H1 (cell line): ENCODE measurements at regions not wholly inside any gene's neighbourhood (a gene's known extent, or its start where the extent isn't known, plus 50 kb on each side); places are given as distances from the start of the nearest gene placed in this dataset.

ENCODE experiments used
- CTCF ChIA-PET: fragments of 300-600 bp; sonication (Branson Sonifier 250); formaldehyde crosslinking; loops from one replicate; lab custom pipeline; 2021; ENCODE audit not compliant: partially characterized antibody; lab: Charles Lee
- POLR2A ChIA-PET: fragments of 300-600 bp; sonication (Branson Sonifier 250); formaldehyde crosslinking; loops from one replicate; lab custom pipeline; 2021; ENCODE audit warnings: inconsistent platforms; ENCODE audit not compliant: partially characterized antibody; lab: Charles Lee
- DNase-seq, 2 experiments: peaks; one replicate each; pipeline versions ENCODE4 v3.0.0 to v3.0.0-alpha.2; 2010 to 2022; ENCODE audit warnings: low spot score in 2 of 2, low read depth in 1 of 2, mixed read lengths in 1 of 2
- FAIRE-seq: peaks from 2 replicates; lab custom pipeline; 2011; peaks lifted over from hg19 to GRCh38; lab: Jason Lieb, UNC
- H2AFZ ChIP-seq: 2 replicates; pipeline ENCODE4 v1.8.1; 2012; ENCODE audit warnings: low read length, inconsistent platforms
- H2AK5ac ChIP-seq: 2 replicates; pipeline ENCODE4 v1.6.1; 2013; ENCODE audit warnings: low read depth, low read length
- H2BK120ac ChIP-seq: replicated peaks from 2 replicates; pipeline ENCODE3; 2013; ENCODE audit warnings: low read depth, low read length, inconsistent platforms
- H2BK12ac ChIP-seq: 2 replicates; pipeline ENCODE4 v1.6.1; 2013; ENCODE audit warnings: low read depth, low read length
- H2BK15ac ChIP-seq: 2 replicates; pipeline ENCODE4 v1.6.1; 2013; ENCODE audit warnings: low read length
- H2BK20ac ChIP-seq: 2 replicates; pipeline ENCODE4 v1.6.1; 2013; ENCODE audit warnings: low read length
- H2BK5ac ChIP-seq: 2 replicates; pipeline ENCODE4 v1.6.1; 2013; ENCODE audit warnings: low read depth, low read length
- H3K14ac ChIP-seq: 2 replicates; pipeline ENCODE4 v1.6.1; 2013; ENCODE audit warnings: inconsistent platforms; ENCODE audit not compliant: insufficient read length
- H3K18ac ChIP-seq: 2 replicates; pipeline ENCODE4 v1.6.1; 2013; ENCODE audit warnings: low read length; ENCODE audit errors: extremely low read depth
- H3K23ac ChIP-seq: 2 replicates; pipeline ENCODE4 v1.6.1; 2013; ENCODE audit warnings: inconsistent platforms; ENCODE audit not compliant: insufficient read length
- H3K23me2 ChIP-seq: 2 replicates; pipeline ENCODE4 v1.6.1; 2013; ENCODE audit warnings: low read depth, low read length
- H3K27ac ChIP-seq: 2 replicates; pipeline ENCODE4 v1.6.1; 2011; ENCODE audit warnings: low read depth, low read length, inconsistent platforms
- H3K27me3 ChIP-seq, 4 experiments: replicated peaks in 1 of 4; 1 replicate in 1 of 4; 2 replicates in 3 of 4; pipeline versions ENCODE4 v1.6.1 to v1.8.1; 2011 to 2013; ENCODE audit warnings: low read length in 3 of 4, mild to moderate bottlenecking in 3 of 4, inconsistent platforms in 2 of 4, mixed read lengths in 2 of 4, moderate library complexity in 1 of 4; ENCODE audit not compliant: control insufficient read depth in 3 of 4, insufficient read depth in 3 of 4; ENCODE audit errors: extremely low read depth in 1 of 4
- H3K36me3 ChIP-seq, 4 experiments: 2 replicates each; pipeline versions ENCODE4 v1.6.1 to v1.8.1; 2011 to 2013; ENCODE audit warnings: mild to moderate bottlenecking in 4 of 4, low read length in 3 of 4, moderate library complexity in 2 of 4, control low read depth in 1 of 4, inconsistent platforms in 1 of 4; ENCODE audit not compliant: insufficient read depth in 4 of 4, control insufficient read depth in 2 of 4
- H3K4ac ChIP-seq: replicated peaks from 2 replicates; pipeline ENCODE3; 2013; ENCODE audit warnings: low read length, low read depth, mixed read lengths, inconsistent platforms; ENCODE audit not compliant: insufficient read length
- H3K4me1 ChIP-seq, 4 experiments: replicated peaks in 1 of 4; 1 replicate in 1 of 4; 2 replicates in 3 of 4; pipeline versions ENCODE4 v1.6.1 to v1.8.1; 2011 to 2013; ENCODE audit warnings: low read length in 3 of 4, inconsistent platforms in 2 of 4, mixed read lengths in 1 of 4; ENCODE audit not compliant: insufficient read depth in 4 of 4, control insufficient read depth in 3 of 4
- H3K4me2 ChIP-seq, 2 experiments: 2 replicates each; pipeline versions ENCODE4 v1.6.1 to v1.8.1; 2011 to 2013; ENCODE audit warnings: low read depth in 2 of 2, low read length in 2 of 2, control low read depth in 1 of 2, inconsistent platforms in 1 of 2, mild to moderate bottlenecking in 1 of 2; ENCODE audit not compliant: insufficient read depth in 1 of 2
- H3K4me3 ChIP-seq, 4 experiments: fragments of 200-600, 300-600 bp in 1 of 4; sonication (generic), shearing (Covaris generic), sonication (Bioruptor Twin) in 1 of 4; 2 replicates each; pipeline versions ENCODE4 v1.5.1 to v1.8.1; 2011 to 2016; ENCODE audit warnings: low read length in 4 of 4, low read depth in 3 of 4, control low read depth in 2 of 4, inconsistent platforms in 2 of 4, mild to moderate bottlenecking in 2 of 4, mixed read lengths in 1 of 4, moderate library complexity in 1 of 4; ENCODE audit not compliant: insufficient read depth in 2 of 4; ENCODE audit errors: extremely low read depth in 1 of 4
- H3K56ac ChIP-seq: replicated peaks from 2 replicates; pipeline ENCODE3; 2013; ENCODE audit warnings: low read depth, mild to moderate bottlenecking, mixed read lengths, low read length, inconsistent platforms; ENCODE audit not compliant: insufficient read length
- H3K79me1 ChIP-seq: 2 replicates; pipeline ENCODE4 v1.6.1; 2013; ENCODE audit warnings: low read depth, low read length, control low read depth
- H3K79me2 ChIP-seq, 2 experiments: 2 replicates each; pipeline versions ENCODE4 v1.6.1 to v1.8.1; 2012 to 2013; ENCODE audit warnings: low read length in 2 of 2, mild to moderate bottlenecking in 2 of 2, inconsistent platforms in 1 of 2; ENCODE audit not compliant: insufficient read depth in 2 of 2, control insufficient read depth in 1 of 2
- H3K9ac ChIP-seq, 4 experiments: replicated peaks in 1 of 4; 1 replicate in 1 of 4; 2 replicates in 3 of 4; pipeline versions ENCODE4 v1.6.1 to v1.8.1; 2011 to 2013; ENCODE audit warnings: low read depth in 3 of 4, low read length in 3 of 4, control low read depth in 2 of 4, mild to moderate bottlenecking in 2 of 4, moderate library complexity in 2 of 4, inconsistent platforms in 1 of 4; ENCODE audit errors: extremely low read depth in 1 of 4
- H3K9me3 ChIP-seq, 2 experiments: 2 replicates each; pipeline versions ENCODE4 v1.6.1 to v1.8.1; 2012 to 2013; ENCODE audit warnings: mild to moderate bottlenecking in 2 of 2, moderate library complexity in 2 of 2, control low read depth in 1 of 2, inconsistent platforms in 1 of 2, low read depth in 1 of 2, low read length in 1 of 2, mixed read lengths in 1 of 2; ENCODE audit not compliant: insufficient read depth in 2 of 2
- H4K20me1 ChIP-seq, 2 experiments: replicated peaks in 1 of 2; 2 replicates each; pipeline versions ENCODE3 to v1.8.1; 2011 to 2013; ENCODE audit warnings: inconsistent platforms in 2 of 2, low read length in 2 of 2, mild to moderate bottlenecking in 1 of 2; ENCODE audit not compliant: insufficient read depth in 2 of 2, control insufficient read depth in 1 of 2
- H4K5ac ChIP-seq: 2 replicates; pipeline ENCODE4 v1.6.1; 2013; ENCODE audit warnings: low read length, low read depth, mixed read lengths, inconsistent platforms; ENCODE audit not compliant: insufficient read length
- H4K8ac ChIP-seq: 2 replicates; pipeline ENCODE4 v1.8.0; 2013; ENCODE audit warnings: mild to moderate bottlenecking, moderate library complexity, low read length, inconsistent platforms; ENCODE audit not compliant: insufficient read depth; ENCODE audit errors: extremely low read depth
- H4K91ac ChIP-seq: replicated peaks from 2 replicates; pipeline ENCODE3; 2013; ENCODE audit warnings: low read length, mixed read lengths, inconsistent platforms; ENCODE audit not compliant: insufficient read length
- BCL11A ChIP-seq, 2 experiments: IDR thresholded peaks; one replicate each; pipeline ENCODE4 v1.6.1; 2011; ENCODE audit warnings: low read depth in 2 of 2, low read length in 2 of 2, mild to moderate bottlenecking in 2 of 2
- CREB1 ChIP-seq: IDR thresholded peaks from 2 replicates; pipeline ENCODE4 v1.6.1; 2012; ENCODE audit warnings: inconsistent platforms
- EP300 ChIP-seq, 2 experiments: IDR thresholded peaks; 1 replicate in 1 of 2; 2 replicates in 1 of 2; pipeline ENCODE4 v1.6.1; 2011 to 2012; ENCODE audit warnings: low read depth in 2 of 2, low read length in 2 of 2, mild to moderate bottlenecking in 2 of 2, borderline replicate concordance in 1 of 2, inconsistent platforms in 1 of 2, moderate library complexity in 1 of 2
- FOSL1 ChIP-seq: IDR thresholded peaks from 2 replicates; pipeline ENCODE4 v1.6.1; 2011; ENCODE audit warnings: mild to moderate bottlenecking, low read depth, low read length, moderate library complexity; ENCODE audit not compliant: insufficient read depth
- GABPA ChIP-seq: IDR thresholded peaks from 2 replicates; pipeline ENCODE4 v1.6.1; 2011; ENCODE audit warnings: mild to moderate bottlenecking, low read length, moderate library complexity, borderline replicate concordance; ENCODE audit not compliant: insufficient read depth
- JUN ChIP-seq: IDR thresholded peaks from 2 replicates; pipeline ENCODE4 v1.6.1; 2011; ENCODE audit warnings: low read depth, mild to moderate bottlenecking, improper control_type of control experiment, low read length
- RFX5 ChIP-seq: IDR thresholded peaks from 2 replicates; pipeline ENCODE4 v1.6.1; 2011; ENCODE audit warnings: low read depth, low read length, improper control_type of control experiment, borderline replicate concordance
- RNF2 ChIP-seq: fragments of 200-900, 300-1000 bp; sonication (generic); IDR thresholded peaks from 2 replicates; pipeline ENCODE4 v1.7.1; 2016; ENCODE audit warnings: borderline replicate concordance, low read depth, mild to moderate bottlenecking, antibody characterized with exemption, low read length; ENCODE audit not compliant: poor library complexity, severe bottlenecking; ENCODE audit errors: missing control alignments
- SIRT6 ChIP-seq: IDR thresholded peaks from one replicate; pipeline ENCODE4 v1.7.1; 2012; ENCODE audit warnings: low read length, inconsistent platforms
- SP1 ChIP-seq: IDR thresholded peaks from 2 replicates; pipeline ENCODE4 v1.6.1; 2011; ENCODE audit warnings: low read depth, low read length
- TCF12 ChIP-seq: IDR thresholded peaks from 2 replicates; pipeline ENCODE4 v1.6.1; 2011; ENCODE audit warnings: low read depth, mild to moderate bottlenecking, low read length
- TEAD4 ChIP-seq: IDR thresholded peaks from 2 replicates; pipeline ENCODE4 v1.6.1; 2012; ENCODE audit warnings: low read depth, low read length, inconsistent platforms, mixed read lengths
- WGBS, 2 experiments: shearing (Covaris generic) in 1 of 2; methylation state at CpG; one replicate each; pipeline versions ENCODE4 v1.1.6 to v1.1.7; 2013 to 2015; ENCODE audit warnings: low lambda C conversion rate in 2 of 2, mixed read lengths in 2 of 2, inconsistent platforms in 1 of 2, low coverage in 1 of 2, missing lambda C conversion rate in 1 of 2; ENCODE audit not compliant: insufficient replicate concordance in 2 of 2, insufficient coverage in 1 of 2, insufficient read length in 1 of 2; ENCODE audit errors: extremely low coverage in 1 of 2, missing lambda C conversion rate in 1 of 2; 5-methylcytosine and 5-hydroxymethylcytosine counted together
- TF ChIP-seq, protein P1 (sequence below), 3 experiments: IDR thresholded peaks; 1 replicate in 2 of 3; 2 replicates in 1 of 3; pipeline versions ENCODE4 v1.5.1 to v1.6.1; 2011; ENCODE audit warnings: low read length in 3 of 3, mild to moderate bottlenecking in 3 of 3, inconsistent platforms in 2 of 3, low read depth in 1 of 3, moderate library complexity in 1 of 3; ENCODE audit not compliant: insufficient read depth in 1 of 3; ENCODE audit errors: control extremely low read depth in 1 of 3

DNA sequence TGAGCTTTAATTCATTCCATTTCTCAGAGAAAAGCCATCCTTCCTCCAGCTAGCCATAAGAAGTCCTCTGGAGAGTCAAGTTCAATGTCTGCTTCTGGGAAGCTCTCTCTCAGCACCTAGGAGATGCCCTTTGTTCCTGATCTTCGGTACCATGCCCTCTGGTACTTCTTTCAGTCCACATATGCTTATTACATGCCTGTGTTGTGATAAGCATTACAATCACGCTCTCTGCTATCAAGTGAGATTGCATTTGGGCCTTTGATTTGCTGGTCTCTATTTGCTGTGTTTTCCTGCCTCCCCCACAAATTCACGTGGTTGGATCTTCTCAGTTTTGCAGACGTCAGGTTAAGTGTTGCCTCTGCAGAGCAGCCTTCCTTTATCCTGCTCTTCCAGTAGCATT lies 178.1 kb downstream of the TOX3 start:
- WGBS, 2 experiments, result 97% methylated on average over 4 of the region's 4 CpGs; no CpG with 5 or more reads in 1 of the 2 experiments
- TF ChIP-seq, protein P1, sequence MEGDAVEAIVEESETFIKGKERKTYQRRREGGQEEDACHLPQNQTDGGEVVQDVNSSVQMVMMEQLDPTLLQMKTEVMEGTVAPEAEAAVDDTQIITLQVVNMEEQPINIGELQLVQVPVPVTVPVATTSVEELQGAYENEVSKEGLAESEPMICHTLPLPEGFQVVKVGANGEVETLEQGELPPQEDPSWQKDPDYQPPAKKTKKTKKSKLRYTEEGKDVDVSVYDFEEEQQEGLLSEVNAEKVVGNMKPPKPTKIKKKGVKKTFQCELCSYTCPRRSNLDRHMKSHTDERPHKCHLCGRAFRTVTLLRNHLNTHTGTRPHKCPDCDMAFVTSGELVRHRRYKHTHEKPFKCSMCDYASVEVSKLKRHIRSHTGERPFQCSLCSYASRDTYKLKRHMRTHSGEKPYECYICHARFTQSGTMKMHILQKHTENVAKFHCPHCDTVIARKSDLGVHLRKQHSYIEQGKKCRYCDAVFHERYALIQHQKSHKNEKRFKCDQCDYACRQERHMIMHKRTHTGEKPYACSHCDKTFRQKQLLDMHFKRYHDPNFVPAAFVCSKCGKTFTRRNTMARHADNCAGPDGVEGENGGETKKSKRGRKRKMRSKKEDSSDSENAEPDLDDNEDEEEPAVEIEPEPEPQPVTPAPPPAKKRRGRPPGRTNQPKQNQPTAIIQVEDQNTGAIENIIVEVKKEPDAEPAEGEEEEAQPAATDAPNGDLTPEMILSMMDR (IDR thresholded peaks at IDR 0.05; ENCODE audit: control extremely low read depth in 1 of 3, insufficient read depth in 1 of 3, low read depth in 1 of 3, low read length in 3 of 3), result no peak
- no peak for TF ChIP-seq TCF12
- no peak for TF ChIP-seq SIRT6
- no peak for TF ChIP-seq RFX5
- no peak for TF ChIP-seq EP300 (IDR thresholded peaks at IDR 0.05; ENCODE audit: borderline replicate concordance in 1 of 2, low read depth in 2 of 2, low read length in 2 of 2)
- no peak for TF ChIP-seq CREB1
- TF ChIP-seq RNF2, result no peak
- TF ChIP-seq BCL11A (IDR thresholded peaks at IDR 0.05; ENCODE audit: low read depth in 2 of 2, low read length in 2 of 2), result no peak
- TF ChIP-seq TEAD4, result no peak
- TF ChIP-seq GABPA, result no peak
- TF ChIP-seq JUN, result no peak
- TF ChIP-seq FOSL1, result no peak
- TF ChIP-seq SP1, result no peak

More for the DNA sequence above, 178.1 kb downstream of the TOX3 start:
- Histone ChIP-seq H2BK120ac (no peak overlapping the region), H3K14ac (no peak overlapping the region), H3K27ac (no peak overlapping the region), H3K23ac (no peak overlapping the region), H3K56ac (no peak overlapping the region), H2AK5ac (no peak overlapping the region; the same call in 1 of the 2 replicates), H4K5ac (no peak overlapping the region), H3K4me1 (no peaks in the 10 kb centered on the region), H3K9ac (no peak overlapping the region), H2AFZ (peak overlapping the region; percentile 96; the same call in 1 of the 2 replicates), H4K91ac (no peak overlapping the region), H2BK20ac (no peak overlapping the region), H4K20me1 (no peaks in the 10 kb centered on the region), H3K4ac (no peak overlapping the region), H3K23me2 (no peaks in the 10 kb centered on the region), H4K8ac (no peak overlapping the region), H3K9me3 (peaks cover 0 to 2% of the 10 kb centered on the region in 2 experiments; a peak in 1 of 4 replicates), H3K79me2 (no peaks in the 10 kb centered on the region), H3K4me2 (no peak overlapping the region), H3K79me1 (no peaks in the 10 kb centered on the region), H3K4me3 (no peak overlapping the region), H3K18ac (no peak overlapping the region), H2BK5ac (no peak overlapping the region), H2BK15ac (no peak overlapping the region), H2BK12ac (no peak overlapping the region), H3K36me3 (no peaks in the 10 kb centered on the region), H3K27me3 (no peaks in the 10 kb centered on the region)
- POLR2A ChIA-PET, result no interaction called here
- no peak for FAIRE-seq
- DNase-seq, result no peak
- CTCF ChIA-PET, result no interaction called here
